Activated CD4-positive, alpha-beta T cell treated with anti-CD3 and anti-CD28 coated beads, Interleukin-2, Interleukin-6, amounts not matched to agents 100 ng/mL and 50 ng/mL, durations not matched to agents 16 hours and 8 hours (primary cell): ENCODE measurements at regions not wholly inside any gene's neighbourhood (a gene's known extent, or its start where the extent isn't known, plus 50 kb on each side); places are given as distances from the start of the nearest gene placed in this dataset.

Experiments
- DNase-seq: peaks from one replicate; pipeline ENCODE4 v3.0.0-alpha.2; 2020

GRCh38 chr5:5652181-5652580 lies 229.7 kb downstream of the ICE1 start:
- no peak for DNase-seq

DNA sequence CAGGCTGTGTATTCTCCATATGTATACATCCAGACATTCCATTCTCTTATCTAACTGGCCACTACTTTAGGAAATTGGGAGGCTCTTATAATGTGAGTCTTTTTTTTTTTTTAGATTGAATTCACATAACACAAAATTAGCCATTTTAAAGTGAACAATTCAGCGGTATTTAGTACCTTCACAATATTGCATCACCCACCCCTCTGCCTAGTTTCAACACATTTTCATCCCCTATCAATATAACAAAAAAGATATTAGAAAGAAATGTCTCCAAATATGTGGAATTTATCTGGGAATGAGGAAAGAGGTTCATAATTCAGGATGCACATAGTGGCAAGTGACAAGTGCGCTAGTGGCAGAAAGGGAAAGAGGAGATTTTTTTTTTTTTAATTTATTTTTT lies 228.5 kb downstream of the ICE1 start:
- DNase-seq, result no peak

- DNase-seq, result no peak
Measured at GRCh38 chr5:5650242-5650641, 227.8 kb downstream of the ICE1 start.

- DNase-seq, result no peak
Measured at GRCh38 chr5:5649641-5650040, 227.2 kb downstream of the ICE1 start.

DNA sequence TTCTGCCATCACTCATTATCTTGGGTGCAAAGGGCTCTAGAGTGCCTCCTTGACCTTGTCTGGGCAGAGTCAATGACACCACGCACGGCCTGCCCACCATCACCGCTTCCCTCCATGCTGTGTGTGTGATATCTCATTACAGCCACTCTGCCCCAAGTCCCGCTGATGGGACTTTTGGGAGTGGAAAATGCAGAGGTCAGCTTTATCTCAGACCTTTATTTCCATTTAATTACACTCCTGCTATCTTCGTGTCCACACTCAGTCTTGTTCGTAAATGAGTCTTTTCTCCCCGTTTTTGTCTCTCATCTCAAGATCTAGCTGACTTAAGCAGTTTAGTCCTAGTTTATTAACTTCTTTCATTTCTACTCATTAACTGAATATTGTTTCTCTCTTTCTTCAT lies 226.2 kb downstream of the ICE1 start:
- no peak for DNase-seq

- no peak for DNase-seq
Measured at GRCh38 chr5:5645891-5646290, 223.4 kb downstream of the ICE1 start.

GRCh38 chr5:5645198-5645597 lies 222.7 kb downstream of the ICE1 start:
- no peak for DNase-seq

- DNase-seq, result no peak
Measured at GRCh38 chr5:5644249-5644648, 221.8 kb downstream of the ICE1 start.

GRCh38 chr5:5643481-5643880 lies 221.0 kb downstream of the ICE1 start:
- no peak for DNase-seq

DNA sequence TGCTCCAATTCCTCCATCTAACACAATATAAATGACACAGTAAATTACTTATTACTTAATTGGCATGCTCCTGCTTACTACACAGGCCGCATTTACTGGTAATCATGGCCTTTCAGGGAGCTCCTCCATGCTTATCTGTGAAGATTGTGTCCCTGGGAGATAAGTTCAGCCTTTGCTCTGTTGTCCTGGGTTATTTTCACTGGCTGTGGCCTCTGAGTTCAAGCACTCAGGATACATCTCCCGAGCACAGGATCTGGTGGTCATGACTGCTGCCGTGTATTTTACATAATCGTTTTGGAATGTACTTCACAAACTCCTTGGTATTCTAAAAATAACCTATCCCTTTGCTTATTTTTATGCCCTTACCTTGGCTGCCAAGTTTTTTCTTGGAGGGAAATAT lies 215.7 kb downstream of the ICE1 start:
- DNase-seq, result no peak

- no peak for DNase-seq
Measured at GRCh38 chr5:5637173-5637572, 214.7 kb downstream of the ICE1 start.

DNA sequence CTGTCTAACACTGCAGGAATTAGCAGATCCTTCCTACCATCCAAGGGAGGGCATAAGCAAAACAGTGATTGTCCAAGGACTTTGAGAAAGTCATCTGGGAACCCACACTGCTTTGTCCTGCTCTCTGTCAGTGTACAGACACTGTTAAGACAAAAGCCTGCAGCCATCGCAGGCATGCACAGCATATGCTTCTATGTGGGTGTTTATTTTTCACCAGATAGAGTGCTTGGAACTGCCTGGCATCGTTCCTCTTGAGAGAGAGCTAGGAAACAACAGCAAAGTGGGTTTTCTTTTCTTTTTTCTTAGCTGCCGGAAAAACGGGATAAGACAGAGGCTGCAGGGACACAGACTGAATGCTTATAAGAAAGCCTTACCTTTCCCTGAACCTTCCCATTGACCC lies 212.3 kb downstream of the ICE1 start:
- no peak for DNase-seq

GRCh38 chr5:5633579-5633978 lies 211.1 kb downstream of the ICE1 start:
- DNase-seq, result no peak

DNA sequence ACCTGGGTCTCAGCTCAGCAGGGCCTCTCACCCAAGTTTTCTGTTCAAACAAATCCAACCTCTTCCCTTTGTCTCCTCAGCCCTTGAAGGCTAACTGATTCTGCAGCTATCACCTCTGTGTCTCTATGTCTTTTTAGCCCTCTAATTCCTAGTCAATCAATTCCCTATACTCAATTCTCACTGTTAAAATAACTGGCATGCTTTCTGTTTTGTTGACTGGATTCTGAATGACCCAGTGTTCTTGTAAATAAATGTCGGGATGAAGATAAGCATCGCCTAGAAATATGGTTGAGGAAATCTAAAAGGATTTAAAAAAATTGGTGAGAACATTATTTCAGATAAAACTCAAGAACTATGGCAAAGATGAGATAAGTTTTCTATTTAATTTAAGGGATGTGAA lies 210.2 kb downstream of the ICE1 start:
- DNase-seq, result no peak

DNA sequence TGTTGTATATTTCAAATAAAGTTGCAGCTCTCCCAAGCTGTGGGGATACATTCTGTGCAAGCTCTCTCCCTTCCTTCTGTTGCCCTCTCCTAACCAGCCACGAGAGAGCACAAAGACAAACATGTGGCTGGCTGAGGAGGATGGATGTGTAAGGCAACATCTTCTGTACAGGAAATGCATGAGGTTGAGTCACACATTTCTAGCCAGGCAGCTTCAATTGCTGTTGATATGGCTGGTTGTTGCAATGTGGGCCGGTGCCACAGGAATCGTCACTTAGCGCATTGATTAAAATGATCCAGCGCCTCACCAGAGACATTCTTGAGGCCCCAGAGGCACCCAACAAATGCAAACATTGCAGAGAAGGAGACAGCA lies 207.1 kb downstream of the ICE1 start:
- no peak for DNase-seq

DNA sequence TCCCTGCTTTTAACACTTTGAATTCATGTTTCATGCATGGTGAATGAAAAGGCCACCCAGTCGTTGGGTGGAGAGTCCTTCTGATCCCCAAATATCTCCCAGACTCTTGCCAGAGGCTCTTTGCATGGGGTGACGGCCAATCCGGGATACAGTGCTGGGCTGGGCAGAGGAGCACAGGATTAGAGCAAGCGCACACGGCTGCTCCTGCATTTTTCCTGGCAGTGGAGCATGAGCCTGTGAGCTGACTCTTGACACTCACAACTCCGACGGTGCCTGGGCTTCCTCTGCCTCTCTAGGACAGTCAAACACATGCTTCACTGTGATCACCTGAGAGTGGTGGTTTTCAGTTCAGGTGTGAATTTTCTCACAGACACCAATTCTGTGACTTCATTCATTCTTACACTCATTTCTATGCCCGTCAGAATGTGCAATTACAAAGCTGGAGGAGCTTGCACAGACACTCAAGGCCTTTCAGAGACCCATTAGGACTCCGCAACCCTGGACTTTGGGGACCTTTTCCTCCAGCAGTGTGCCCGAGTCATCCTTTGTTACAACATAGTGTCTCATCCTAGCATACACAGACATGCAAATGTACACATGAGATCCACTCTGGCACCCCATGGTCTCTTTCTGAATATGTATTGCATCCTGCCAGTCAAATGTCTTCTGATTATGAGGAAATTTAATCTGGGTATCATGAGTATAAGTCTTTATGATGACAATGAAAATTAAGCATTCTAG lies 206.6 kb downstream of the ICE1 start:
- no peak for DNase-seq

DNA sequence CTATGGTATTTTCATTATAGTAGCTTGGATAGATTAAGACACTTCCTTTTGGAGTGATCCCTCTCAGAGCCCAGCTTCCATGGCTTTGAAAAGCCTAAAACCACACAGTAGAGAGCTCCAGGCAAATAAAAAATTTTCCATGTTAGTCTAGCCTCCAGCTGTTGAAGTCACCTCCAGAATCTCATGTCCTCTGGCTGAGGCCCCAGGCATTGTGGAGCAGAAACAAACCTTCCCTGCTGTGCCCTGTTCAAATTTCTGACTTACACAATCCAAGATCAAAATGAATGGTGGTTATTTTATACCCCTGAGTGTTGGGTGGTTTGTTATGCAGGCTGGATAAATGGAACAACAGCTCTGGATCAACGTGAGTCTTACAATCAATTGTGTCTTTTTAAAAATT lies 203.9 kb downstream of the ICE1 start:
- DNase-seq, result no peak

GRCh38 chr5:5625491-5625890 lies 203.0 kb downstream of the ICE1 start:
- no peak for DNase-seq

GRCh38 chr5:5623397-5623796 lies 200.9 kb downstream of the ICE1 start:
- no peak for DNase-seq

DNA sequence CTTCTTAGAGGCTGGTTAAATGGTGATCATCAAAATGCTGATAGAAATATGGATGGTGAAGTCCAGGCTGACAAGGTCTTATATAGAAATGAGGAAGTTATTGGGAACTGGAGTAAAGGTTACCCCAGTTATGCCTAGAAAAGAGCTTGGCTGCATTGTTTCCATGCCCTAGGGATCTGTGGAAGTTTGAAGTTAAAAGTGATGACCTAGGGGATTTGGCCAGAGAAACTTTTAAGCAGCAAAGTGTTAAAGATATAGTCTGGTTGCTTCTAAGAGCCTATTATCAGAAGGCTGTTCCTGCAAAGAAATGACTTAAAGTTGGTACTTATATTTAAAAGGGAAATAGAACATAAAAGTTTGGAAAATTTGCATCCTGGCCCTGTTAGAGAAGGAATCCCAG lies 200.3 kb downstream of the ICE1 start:
- DNase-seq, result no peak

- DNase-seq, result no peak
Measured at GRCh38 chr5:5619546-5619945, 197.1 kb downstream of the ICE1 start.

DNA sequence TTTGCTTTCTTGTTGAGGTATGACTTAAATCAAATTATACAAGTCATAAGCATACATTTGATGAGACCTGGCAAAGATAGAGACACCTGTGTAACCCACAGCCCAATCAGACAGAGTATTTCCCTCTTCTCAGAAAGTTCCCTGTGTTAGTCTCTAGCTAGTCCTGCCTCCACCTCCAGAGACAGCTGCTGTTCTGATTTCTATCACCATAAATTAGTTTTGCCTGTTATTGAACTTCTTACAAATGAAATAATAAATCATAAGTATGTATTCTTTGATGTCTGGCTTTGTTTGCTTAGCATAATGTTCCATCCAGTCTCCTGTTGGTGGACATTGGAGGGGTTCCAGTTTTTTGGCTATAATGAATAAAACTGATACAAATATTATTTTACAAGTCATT lies 194.5 kb downstream of the ICE1 start:
- no peak for DNase-seq

GRCh38 chr5:5616247-5616895 lies 193.9 kb downstream of the ICE1 start:
- no peak for DNase-seq

DNA sequence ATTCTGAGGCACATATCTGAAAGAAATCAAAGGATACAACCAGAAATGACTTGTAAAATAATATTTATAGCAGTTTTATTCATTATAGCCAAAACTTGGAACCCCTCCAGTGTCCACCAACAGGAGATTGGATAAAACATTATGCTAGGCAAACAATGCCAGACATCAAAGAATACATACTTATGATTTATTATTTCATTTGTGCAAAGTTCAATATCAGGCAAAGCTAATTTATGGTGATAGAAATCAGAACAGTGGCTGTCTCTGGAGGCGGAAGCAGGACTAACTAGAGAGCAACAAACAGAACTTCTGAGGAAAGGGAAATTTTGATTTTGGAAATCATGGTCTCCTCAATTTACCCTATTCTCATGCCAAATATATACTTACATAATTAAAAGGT lies 193.1 kb downstream of the ICE1 start:
- no peak for DNase-seq
